Thyroid gland (tissue), 4 donors: ENCODE measurements at regions not wholly inside any gene's neighbourhood (a gene's known extent, or its start where the extent isn't known, plus 50 kb on each side); places are given as distances from the start of the nearest gene placed in this dataset.

Source experiments
- DNase-seq, 2 donors: peaks; one replicate each; pipeline ENCODE4 v3.0.0-alpha.2; 2019
- H3K27ac ChIP-seq, 3 donors: fragments of 200-600 bp; sonication (generic); 1 replicate in 2 of 3; 2 replicates in 1 of 3; pipeline ENCODE4 v1.5.1; 2016 to 2019; ENCODE audit warnings: mild to moderate bottlenecking in 1 of 3, moderate library complexity in 1 of 3
- H3K27me3 ChIP-seq: fragments of 200-600 bp; sonication (generic); one replicate; pipeline ENCODE4 v1.5.1; 2019
- H3K36me3 ChIP-seq, 2 donors: fragments of 200-600 bp; sonication (generic); one replicate each; pipeline ENCODE4 v1.5.1; 2016 to 2019
- H3K4me1 ChIP-seq, 2 donors: fragments of 200-600 bp; sonication (generic); one replicate each; pipeline ENCODE4 v1.5.1; 2017 to 2019
- H3K4me3 ChIP-seq, 3 donors: fragments of 200-600 bp; sonication (generic); replicated peaks in 1 of 3; 1 replicate in 2 of 3; 2 replicates in 1 of 3; pipeline ENCODE4 v1.5.1; 2016; ENCODE audit warnings: mild to moderate bottlenecking in 1 of 3
- H3K9me3 ChIP-seq: fragments of 200-600 bp; sonication (generic); one replicate; pipeline ENCODE4 v1.5.1; 2017
- POLR2A ChIP-seq, 2 donors: fragments of 450-650 bp; IDR thresholded peaks; one replicate each; pipeline ENCODE4 v1.6.1; 2017; ENCODE audit warnings: antibody characterized with exemption in 2 of 2, mild to moderate bottlenecking in 2 of 2, moderate library complexity in 1 of 2
- WGBS, 2 donors: methylation state at CpG; one replicate each; pipeline ENCODE4 v1.1.5; 2017; 5-methylcytosine and 5-hydroxymethylcytosine counted together
- intact Hi-C: fragments of 100-400 bp; cut with DNase I; formaldehyde crosslinking; loops from one replicate; pipeline ENCODE4 v1.15.1; 2023
- TF ChIP-seq, protein P1 (sequence below), 6 experiments: fragments of 200-600 bp in 3 of 6; fragments of 450-650 bp in 3 of 6; sonication (generic) in 3 of 6; IDR thresholded peaks; one replicate each; pipeline ENCODE4 v1.5.1; 2016 to 2019; ENCODE audit warnings: antibody characterized with exemption in 6 of 6, mild to moderate bottlenecking in 2 of 6, inconsistent platforms in 1 of 6, moderate library complexity in 1 of 6

DNA sequence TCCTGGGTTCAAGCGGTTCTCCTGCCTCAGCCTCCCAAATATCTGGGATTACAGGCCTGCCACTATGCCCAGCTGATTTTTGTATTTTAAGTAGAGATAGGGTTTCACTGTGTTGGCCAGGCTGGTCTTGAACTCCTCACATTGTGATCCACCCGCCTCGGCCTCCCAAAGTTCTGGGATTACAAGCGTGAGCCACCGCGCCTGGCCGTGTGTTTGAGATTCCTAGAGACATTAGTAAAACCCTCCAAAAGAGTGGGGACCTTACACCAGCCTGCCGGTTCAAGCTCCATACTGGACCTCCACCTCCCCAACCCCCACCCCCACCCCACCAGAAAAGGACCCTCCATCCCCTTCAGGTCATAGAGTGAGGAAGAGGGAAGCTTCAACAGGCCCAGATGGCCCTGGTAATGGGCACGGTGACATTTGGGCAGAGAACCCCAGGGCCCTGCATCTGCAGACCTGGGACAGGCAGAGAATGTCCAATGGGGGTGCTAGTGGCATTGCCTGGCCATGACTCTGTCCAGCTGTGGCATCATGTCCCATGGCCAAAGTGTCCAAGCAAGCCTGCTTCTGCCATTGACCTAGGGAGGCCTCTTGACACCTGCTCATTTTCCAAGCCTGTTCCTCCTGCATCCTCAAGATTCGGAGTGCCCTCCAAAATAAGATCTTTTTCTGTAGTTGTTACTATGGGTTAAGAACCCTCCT, 108.9 kb upstream of the KLF13 start:
- H3K4me3 ChIP-seq = no peak overlapping the region
- intact Hi-C loops = loop anchor here (5.0 kb wide), 3 partner anchors 50 to 220 kb away; partner anchors contain the start of gene KLF13
- WGBS, 2 donors = 98 to 99% methylated on average over 9 to 10 of the region's 10 CpGs
- no peaks in the 10 kb centered on the region for H3K27me3 ChIP-seq
- no peak overlapping the region for H3K27ac ChIP-seq
- peaks cover 20 to 28% of the 10 kb centered on the region in 2 donors for H3K4me1 ChIP-seq
- no peaks in the 10 kb centered on the region for H3K9me3 ChIP-seq
- TF ChIP-seq, protein P1, sequence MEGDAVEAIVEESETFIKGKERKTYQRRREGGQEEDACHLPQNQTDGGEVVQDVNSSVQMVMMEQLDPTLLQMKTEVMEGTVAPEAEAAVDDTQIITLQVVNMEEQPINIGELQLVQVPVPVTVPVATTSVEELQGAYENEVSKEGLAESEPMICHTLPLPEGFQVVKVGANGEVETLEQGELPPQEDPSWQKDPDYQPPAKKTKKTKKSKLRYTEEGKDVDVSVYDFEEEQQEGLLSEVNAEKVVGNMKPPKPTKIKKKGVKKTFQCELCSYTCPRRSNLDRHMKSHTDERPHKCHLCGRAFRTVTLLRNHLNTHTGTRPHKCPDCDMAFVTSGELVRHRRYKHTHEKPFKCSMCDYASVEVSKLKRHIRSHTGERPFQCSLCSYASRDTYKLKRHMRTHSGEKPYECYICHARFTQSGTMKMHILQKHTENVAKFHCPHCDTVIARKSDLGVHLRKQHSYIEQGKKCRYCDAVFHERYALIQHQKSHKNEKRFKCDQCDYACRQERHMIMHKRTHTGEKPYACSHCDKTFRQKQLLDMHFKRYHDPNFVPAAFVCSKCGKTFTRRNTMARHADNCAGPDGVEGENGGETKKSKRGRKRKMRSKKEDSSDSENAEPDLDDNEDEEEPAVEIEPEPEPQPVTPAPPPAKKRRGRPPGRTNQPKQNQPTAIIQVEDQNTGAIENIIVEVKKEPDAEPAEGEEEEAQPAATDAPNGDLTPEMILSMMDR (IDR thresholded peaks at IDR 0.05) = no peak
- no peak for TF ChIP-seq POLR2A (IDR thresholded peaks at IDR 0.05)
- no peaks in the 10 kb centered on the region for H3K36me3 ChIP-seq
- DNase-seq = no peak

DNA sequence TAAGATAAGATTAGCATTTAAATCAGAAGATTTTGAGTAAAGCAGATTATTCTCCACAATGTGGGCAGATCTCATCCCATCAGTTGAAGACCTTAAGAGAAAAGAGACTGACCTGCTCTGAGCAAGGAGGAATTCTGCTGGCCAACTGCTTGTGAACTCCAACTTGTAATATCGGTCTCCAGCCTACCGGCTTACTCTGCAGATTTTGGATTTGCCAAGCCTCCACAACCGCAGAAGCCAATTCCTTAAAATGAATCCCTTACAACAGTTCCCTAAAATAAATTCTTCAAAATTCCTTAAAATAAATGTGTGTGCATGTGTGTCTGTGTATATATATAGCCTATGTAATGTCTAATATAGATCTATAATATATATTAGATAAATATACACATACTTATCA, 107.4 kb upstream of the KLF13 start:
- no peak for DNase-seq
- Histone ChIP-seq H3K27me3 (no peaks in the 10 kb centered on the region), H3K9me3 (no peaks in the 10 kb centered on the region), H3K4me3 (no peak overlapping the region), H3K36me3 (no peaks in the 10 kb centered on the region), H3K4me1 (peaks cover 33 to 40% of the 10 kb centered on the region in 2 donors), H3K27ac (no peak overlapping the region)
- intact Hi-C loops = loop anchor here (5.0 kb wide), 3 partner anchors 48 to 218 kb away; partner anchors contain the start of gene KLF13
- 52 to 55% methylated on average over 3 of the region's 3 CpGs for WGBS, 2 donors
- TF ChIP-seq, protein P1 (IDR thresholded peaks at IDR 0.05) = no peak
- no peak for TF ChIP-seq POLR2A (IDR thresholded peaks at IDR 0.05)

DNA sequence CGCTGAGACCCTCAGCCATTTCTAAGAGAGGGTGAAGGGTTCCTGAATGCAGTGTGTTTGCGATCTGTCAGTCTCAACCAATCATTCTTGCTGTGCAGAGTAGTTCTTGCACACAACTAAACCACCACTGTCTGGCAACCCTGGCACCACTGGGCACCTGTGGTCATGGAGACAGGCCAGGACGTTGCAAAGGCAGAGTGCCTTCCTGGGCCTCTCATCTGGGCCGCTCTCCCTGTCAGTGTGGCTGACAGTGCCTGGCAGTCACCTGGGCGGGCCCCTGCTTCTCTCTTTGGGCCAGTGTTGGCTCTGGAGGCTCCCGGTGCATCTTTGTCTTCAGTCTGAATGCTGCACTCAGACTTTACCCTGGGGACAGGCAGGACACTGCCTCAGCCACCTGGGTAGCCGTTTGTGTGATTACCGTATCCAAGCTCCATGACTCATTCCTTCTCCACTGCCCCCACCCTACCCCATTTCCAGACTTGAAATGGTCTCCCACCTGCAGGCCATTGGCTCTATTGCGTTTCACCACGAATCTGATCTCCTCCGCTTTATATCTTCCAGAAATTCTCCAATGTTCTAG, 104.6 kb upstream of the KLF13 start:
- peaks cover 17 to 26% of the 10 kb centered on the region in 2 donors for H3K4me1 ChIP-seq
- H3K27me3 ChIP-seq = no peaks in the 10 kb centered on the region
- intact Hi-C loops = no loop called here
- no peaks in the 10 kb centered on the region for H3K36me3 ChIP-seq
- DNase-seq = no peak
- no peaks in the 10 kb centered on the region for H3K9me3 ChIP-seq
- H3K27ac ChIP-seq = no peak overlapping the region
- no peak for TF ChIP-seq POLR2A (IDR thresholded peaks at IDR 0.05)
- TF ChIP-seq, protein P1 (IDR thresholded peaks at IDR 0.05) = no peak
- H3K4me3 ChIP-seq = no peak overlapping the region
- 87 to 89% methylated on average over 7 to 11 of the region's 11 CpGs for WGBS, 2 donors

DNA sequence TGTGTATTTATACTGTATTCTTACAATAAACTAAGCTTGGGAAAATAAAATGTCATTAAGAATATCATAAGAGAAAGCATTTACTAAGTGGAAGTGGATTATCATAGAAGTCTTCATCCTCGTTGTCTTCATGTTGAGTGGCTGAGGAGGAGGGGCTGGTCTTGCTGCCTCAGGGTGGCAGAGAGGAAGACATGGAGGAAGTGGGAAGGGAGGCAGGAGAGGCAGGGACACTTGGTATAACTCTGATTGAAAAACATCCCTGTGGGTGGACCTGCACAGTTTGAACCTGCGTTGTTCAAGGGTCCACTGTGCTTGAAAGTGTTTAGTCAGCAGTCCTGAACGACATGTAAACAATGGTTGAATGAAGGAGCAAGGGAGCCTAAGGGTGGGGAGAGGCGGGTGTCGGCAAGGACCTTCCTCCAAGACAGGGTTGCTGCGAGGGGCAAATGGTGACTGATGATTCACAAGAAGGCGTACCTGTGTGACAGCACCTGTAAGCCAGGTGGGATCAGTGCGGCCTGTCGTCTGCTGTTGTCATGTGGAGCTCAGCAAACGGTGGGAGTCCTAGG, 103.8 kb upstream of the KLF13 start:
- no peak overlapping the region for H3K4me3 ChIP-seq
- no peaks in the 10 kb centered on the region for H3K36me3 ChIP-seq
- DNase-seq = no peak
- TF ChIP-seq, protein P1 (IDR thresholded peaks at IDR 0.05) = no peak
- TF ChIP-seq POLR2A (IDR thresholded peaks at IDR 0.05) = no peak
- H3K27me3 ChIP-seq = no peaks in the 10 kb centered on the region
- H3K27ac ChIP-seq = no peak overlapping the region
- 68 to 71% methylated on average over 10 of the region's 10 CpGs for WGBS, 2 donors
- intact Hi-C loops = no loop called here
- peaks cover 17 to 26% of the 10 kb centered on the region in 2 donors for H3K4me1 ChIP-seq
- H3K9me3 ChIP-seq = no peaks in the 10 kb centered on the region
